IMR-90 (cell line): ENCODE measurements at regions not wholly inside any gene's neighbourhood (a gene's known extent, or its start where the extent isn't known, plus 50 kb on each side); places are given as distances from the start of the nearest gene placed in this dataset.

Experiments
- ATAC-seq: fragments of 200-7000 bp; cut with Tn5 transposase; 2 replicates; pipeline ENCODE4 v1.9.1; 2020; ENCODE audit warnings: low read depth, mild to moderate bottlenecking, moderate library complexity
- BruUV-seq: library from RNA; stranded (reverse); fragments of 400-500 nt; replicated peaks from 2 replicates; lab custom pipeline; 2021; lab: Mats Ljungman, UMichigan
- CTCF ChIA-PET: fragments of 300-600 bp; formaldehyde crosslinking; extraction: SDS; loops from one replicate; lab custom pipeline; 2021; ENCODE audit warnings: antibody characterized with exemption; lab: Yijun Ruan, JAX
- POLR2A ChIA-PET: fragments of 300-600 bp; sonication (Branson Sonifier 250); formaldehyde crosslinking; loops from one replicate; lab custom pipeline; 2022; ENCODE audit warnings: antibody characterized with exemption; ENCODE audit not compliant: unreplicated experiment; lab: Charles Lee
- DNase-seq: peaks from one replicate; pipeline ENCODE4 v3.0.0; 2013
- H2AFZ ChIP-seq: replicated peaks from 2 replicates; pipeline ENCODE3; 2013; ENCODE audit warnings: low read length, mild to moderate bottlenecking; ENCODE audit not compliant: poor library complexity
- H2AK5ac ChIP-seq: 2 replicates; pipeline ENCODE4 v1.6.1; 2013; ENCODE audit warnings: low read depth, low read length, inconsistent platforms
- H2AK9ac ChIP-seq: replicated peaks from 2 replicates; pipeline ENCODE3; 2013; ENCODE audit warnings: mild to moderate bottlenecking, low read depth, low read length, moderate library complexity; ENCODE audit not compliant: poor library complexity
- H2BK120ac ChIP-seq: 2 replicates; pipeline ENCODE4 v1.6.1; 2013; ENCODE audit warnings: low read depth, low read length, inconsistent platforms
- H2BK15ac ChIP-seq: 3 replicates; pipeline ENCODE4 v1.6.1; 2013; ENCODE audit warnings: low read depth, low read length, inconsistent platforms
- H2BK20ac ChIP-seq: 2 replicates; pipeline ENCODE4 v1.6.1; 2013; ENCODE audit warnings: low read depth, mild to moderate bottlenecking, inconsistent platforms, low read length, moderate library complexity
- H2BK5ac ChIP-seq: 2 replicates; pipeline ENCODE4 v1.6.1; 2013; ENCODE audit warnings: mild to moderate bottlenecking, low read depth, low read length, inconsistent platforms; ENCODE audit not compliant: poor library complexity, severe bottlenecking
- H3K14ac ChIP-seq: replicated peaks from 2 replicates; pipeline ENCODE4 v1.6.1; 2013; ENCODE audit warnings: low read depth, low read length, inconsistent platforms
- H3K18ac ChIP-seq: 2 replicates; pipeline ENCODE4 v1.6.1; 2013; ENCODE audit warnings: low read depth, low read length, control low read depth
- H3K23ac ChIP-seq: 2 replicates; pipeline ENCODE4 v1.6.1; 2013; ENCODE audit warnings: low read depth, low read length, inconsistent platforms
- H3K27ac ChIP-seq: 2 replicates; pipeline ENCODE4 v1.5.1; 2013; ENCODE audit warnings: mild to moderate bottlenecking, control low read depth, low read length; ENCODE audit not compliant: insufficient read depth
- H3K27me3 ChIP-seq: 2 replicates; pipeline ENCODE4 v1.6.1; 2013; ENCODE audit warnings: low read length; ENCODE audit not compliant: control insufficient read depth, insufficient read depth
- H3K36me3 ChIP-seq: 2 replicates; pipeline ENCODE4 v1.6.1; 2013; ENCODE audit warnings: low read length, mixed read lengths; ENCODE audit not compliant: control insufficient read depth, insufficient read depth
- H3K4ac ChIP-seq: 2 replicates; pipeline ENCODE4 v1.6.1; 2013; ENCODE audit warnings: low read depth, low read length, inconsistent platforms
- H3K4me1 ChIP-seq: 2 replicates; pipeline ENCODE4 v1.6.1; 2013; ENCODE audit warnings: low read length, mixed read lengths; ENCODE audit not compliant: control insufficient read depth, insufficient read depth
- H3K4me2 ChIP-seq: 2 replicates; pipeline ENCODE4 v1.6.1; 2013; ENCODE audit warnings: low read depth, mild to moderate bottlenecking, control low read depth, low read length, moderate library complexity
- H3K4me3 ChIP-seq: 2 replicates; pipeline ENCODE4 v1.5.1; 2013; ENCODE audit warnings: low read depth, mild to moderate bottlenecking, control low read depth, low read length, moderate library complexity; ENCODE audit not compliant: insufficient read depth
- H3K56ac ChIP-seq: 2 replicates; pipeline ENCODE4 v1.6.1; 2013; ENCODE audit warnings: low read length, inconsistent platforms; ENCODE audit not compliant: insufficient read depth; ENCODE audit errors: extremely low read depth
- H3K79me1 ChIP-seq, 2 experiments: 2 replicates each; pipeline ENCODE4 v1.6.1; 2013; ENCODE audit warnings: low read length in 2 of 2, inconsistent platforms in 1 of 2, low read depth in 1 of 2
- H3K9ac ChIP-seq: 2 replicates; pipeline ENCODE4 v1.6.1; 2013; ENCODE audit warnings: low read depth, low read length, control low read depth
- H3K9me1 ChIP-seq: 2 replicates; pipeline ENCODE4 v1.6.1; 2013; ENCODE audit warnings: low read length, inconsistent platforms; ENCODE audit not compliant: insufficient read depth
- H3K9me3 ChIP-seq: 2 replicates; pipeline ENCODE4 v1.6.1; 2013; ENCODE audit warnings: low read length; ENCODE audit not compliant: control insufficient read depth, insufficient read depth
- H4K20me1 ChIP-seq: 2 replicates; pipeline ENCODE4 v1.6.1; 2013; ENCODE audit warnings: low read length, inconsistent platforms; ENCODE audit not compliant: insufficient read depth
- H4K5ac ChIP-seq: 2 replicates; pipeline ENCODE4 v1.6.1; 2013; ENCODE audit warnings: mild to moderate bottlenecking, low read depth, low read length, control low read depth
- H4K8ac ChIP-seq, 2 experiments: 2 replicates each; pipeline ENCODE4 v1.6.1; 2013; ENCODE audit warnings: low read depth in 2 of 2, low read length in 2 of 2, control low read depth in 1 of 2, inconsistent platforms in 1 of 2
- H4K91ac ChIP-seq: 2 replicates; pipeline ENCODE4 v1.6.1; 2013; ENCODE audit warnings: low read depth, low read length, inconsistent platforms; ENCODE audit not compliant: insufficient read depth
- BHLHE40 ChIP-seq: fragments of 150-350 bp; IDR thresholded peaks from 2 replicates; pipeline ENCODE4 v1.6.1; 2016; ENCODE audit warnings: mild to moderate bottlenecking, low read depth, low read length
- CTCF ChIP-seq: conservative IDR thresholded peaks from 2 replicates; pipeline ENCODE4 v1.5.1; 2012; ENCODE audit warnings: mild to moderate bottlenecking, low read depth, low read length, improper control_type of control experiment
- FOS ChIP-seq: fragments of 150-350 bp; IDR thresholded peaks from 2 replicates; pipeline ENCODE4 v1.6.1; 2016; ENCODE audit warnings: low read depth, low read length
- MAFK ChIP-seq: IDR thresholded peaks from 2 replicates; pipeline ENCODE4 v1.6.1; 2012; ENCODE audit warnings: low read depth, low read length, improper control_type of control experiment
- MAZ ChIP-seq: IDR thresholded peaks from 2 replicates; pipeline ENCODE4 v1.6.1; 2012; ENCODE audit warnings: low read depth, mild to moderate bottlenecking, low read length, improper control_type of control experiment, moderate library complexity, borderline replicate concordance
- NFE2L2 ChIP-seq: fragments of 150-350 bp; IDR thresholded peaks from 2 replicates; pipeline ENCODE4 v1.6.1; 2016; ENCODE audit warnings: low read depth, mild to moderate bottlenecking, low read length
- POLR2A ChIP-seq: IDR thresholded peaks from 2 replicates; pipeline ENCODE4 v1.6.1; 2012; ENCODE audit warnings: mild to moderate bottlenecking, low read depth, low read length
- RAD21 ChIP-seq: IDR thresholded peaks from 2 replicates; pipeline ENCODE4 v1.6.1; 2012; ENCODE audit warnings: low read length, improper control_type of control experiment
- RCOR1 ChIP-seq: IDR thresholded peaks from 2 replicates; pipeline ENCODE4 v1.6.1; 2012; ENCODE audit warnings: mild to moderate bottlenecking, low read length, improper control_type of control experiment; ENCODE audit not compliant: insufficient replicate concordance
- RFX5 ChIP-seq: IDR thresholded peaks from 2 replicates; pipeline ENCODE4 v1.8.0; 2012; ENCODE audit warnings: low read depth, mild to moderate bottlenecking, low read length, moderate library complexity
- SMC3 ChIP-seq: fragments of 150-350 bp; IDR thresholded peaks from 2 replicates; pipeline ENCODE4 v1.6.1; 2016; ENCODE audit warnings: low read depth, mild to moderate bottlenecking, antibody characterized with exemption, low read length, moderate library complexity
- WGBS, 2 experiments: methylation state at CpG; one replicate each; pipeline versions ENCODE4 v1.1.5 to v1.1.7; 2013; ENCODE audit warnings: missing lambda C conversion rate in 2 of 2; ENCODE audit not compliant: insufficient read length in 1 of 2; ENCODE audit errors: extremely low coverage in 2 of 2; 5-methylcytosine and 5-hydroxymethylcytosine counted together
- dilution Hi-C: fragments of 300-500 bp; cut with HindIII; formaldehyde crosslinking; loops from one replicate; pipeline ENCODE4 v1.14.3; 2018; ENCODE audit warnings: low sequenced_read_pairs; ENCODE audit not compliant: unreplicated experiment
- in situ Hi-C: fragments of 300-500 bp; cut with MboI; formaldehyde crosslinking; loops from 3 replicates; pipeline ENCODE4 v1.14.3; 2019; ENCODE audit warnings: low sequenced_read_pairs, inconsistent platforms, mixed read lengths
- intact Hi-C: fragments of 100-400 bp; cut with micrococcal nuclease; formaldehyde crosslinking; loops from 2 replicates; pipeline ENCODE4 v1.10.0; 2022
- TF ChIP-seq, protein P1 (sequence below): fragments of 150-350 bp; IDR thresholded peaks from 2 replicates; pipeline ENCODE4 v1.6.1; 2016; ENCODE audit warnings: low read depth, mild to moderate bottlenecking, low read length, moderate library complexity, borderline replicate concordance
- TF ChIP-seq, protein P2 (sequence below): fragments of 150-350 bp; IDR thresholded peaks from 2 replicates; pipeline ENCODE4 v1.6.1; 2017; ENCODE audit warnings: mild to moderate bottlenecking, antibody characterized with exemption, low read length, low read depth

DNA sequence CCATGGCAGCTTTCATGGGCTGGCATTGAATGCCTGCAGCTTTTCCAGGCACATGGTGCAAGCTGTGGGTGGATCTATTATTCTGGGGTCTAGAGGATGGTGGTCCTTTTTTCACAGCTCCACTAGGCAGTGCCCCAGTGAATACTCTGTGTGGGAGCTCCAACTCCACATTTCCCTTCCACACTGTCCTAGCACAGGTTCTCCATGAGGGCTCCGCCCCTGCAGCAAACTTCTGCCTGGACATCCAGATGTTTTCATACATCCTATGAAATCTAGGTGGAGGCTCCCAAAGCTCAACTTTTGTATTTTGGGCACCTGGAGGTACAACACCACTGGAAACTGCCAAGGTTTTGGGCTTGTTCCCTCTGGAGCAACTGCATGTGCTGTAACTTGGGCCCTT is 450.6 kb downstream of the LMO7 start:
- ChIA-PET POLR2A (no interaction called here), CTCF (no interaction called here)
- no peak overlapping the region for H2AK5ac ChIP-seq
- no peaks in the 10 kb centered on the region for H3K36me3 ChIP-seq
- no peak overlapping the region for H2BK15ac ChIP-seq
- no peak overlapping the region for H3K27ac ChIP-seq
- DNase-seq (no peak), ATAC-seq (no peak)
- H3K9me1 ChIP-seq: no peaks in the 10 kb centered on the region
- H3K79me1 ChIP-seq: no peaks in the 10 kb centered on the region
- intact Hi-C loops (no loop called here), dilution Hi-C loops (no loop called here), in situ Hi-C loops (no loop called here)
- H3K23ac ChIP-seq: no peak overlapping the region
- no peak overlapping the region for H2BK5ac ChIP-seq
- H4K5ac ChIP-seq: no peak overlapping the region
- H3K4me3 ChIP-seq: no peak overlapping the region
- no peak overlapping the region for H3K14ac ChIP-seq
- no peak overlapping the region for H3K4ac ChIP-seq
- H4K91ac ChIP-seq: no peak overlapping the region
- H3K56ac ChIP-seq: no peak overlapping the region
- H3K18ac ChIP-seq: no peak overlapping the region
- BruUV-seq: no TSS peak
- H3K9me3 ChIP-seq: peaks cover 7% of the 10 kb centered on the region
- H3K4me2 ChIP-seq: no peak overlapping the region
- no peak overlapping the region for H4K8ac ChIP-seq
- H3K9ac ChIP-seq: no peak overlapping the region
- H4K20me1 ChIP-seq: no peaks in the 10 kb centered on the region
- no peak overlapping the region for H2BK120ac ChIP-seq
- no peak overlapping the region for H2AFZ ChIP-seq
- no CpG with 5 or more reads among the region's 1 CpG for WGBS, 2 experiments
- H3K27me3 ChIP-seq: no peaks in the 10 kb centered on the region
- no peaks in the 10 kb centered on the region for H3K4me1 ChIP-seq
- TF ChIP-seq CTCF (no peak), FOS (no peak), RAD21 (no peak), NFE2L2 (no peak), MAFK (no peak), SMC3 (no peak), RFX5 (no peak), RCOR1 (no peak), MAZ (no peak), POLR2A (no peak), BHLHE40 (no peak)
- TF ChIP-seq, protein P1, sequence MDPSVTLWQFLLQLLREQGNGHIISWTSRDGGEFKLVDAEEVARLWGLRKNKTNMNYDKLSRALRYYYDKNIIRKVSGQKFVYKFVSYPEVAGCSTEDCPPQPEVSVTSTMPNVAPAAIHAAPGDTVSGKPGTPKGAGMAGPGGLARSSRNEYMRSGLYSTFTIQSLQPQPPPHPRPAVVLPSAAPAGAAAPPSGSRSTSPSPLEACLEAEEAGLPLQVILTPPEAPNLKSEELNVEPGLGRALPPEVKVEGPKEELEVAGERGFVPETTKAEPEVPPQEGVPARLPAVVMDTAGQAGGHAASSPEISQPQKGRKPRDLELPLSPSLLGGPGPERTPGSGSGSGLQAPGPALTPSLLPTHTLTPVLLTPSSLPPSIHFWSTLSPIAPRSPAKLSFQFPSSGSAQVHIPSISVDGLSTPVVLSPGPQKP: no peak
- TF ChIP-seq, protein P2, sequence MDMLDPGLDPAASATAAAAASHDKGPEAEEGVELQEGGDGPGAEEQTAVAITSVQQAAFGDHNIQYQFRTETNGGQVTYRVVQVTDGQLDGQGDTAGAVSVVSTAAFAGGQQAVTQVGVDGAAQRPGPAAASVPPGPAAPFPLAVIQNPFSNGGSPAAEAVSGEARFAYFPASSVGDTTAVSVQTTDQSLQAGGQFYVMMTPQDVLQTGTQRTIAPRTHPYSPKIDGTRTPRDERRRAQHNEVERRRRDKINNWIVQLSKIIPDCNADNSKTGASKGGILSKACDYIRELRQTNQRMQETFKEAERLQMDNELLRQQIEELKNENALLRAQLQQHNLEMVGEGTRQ: no peak
- no peak overlapping the region for H2AK9ac ChIP-seq
- H2BK20ac ChIP-seq: no peak overlapping the region
